K562 (cell line): ENCODE measurements at regions not wholly inside any gene's neighbourhood (a gene's known extent, or its start where the extent isn't known, plus 50 kb on each side); places are given as distances from the start of the nearest gene placed in this dataset.

Experiments
- ARID1B ChIP-seq: fragments of 450-650 bp; IDR thresholded peaks from 2 replicates; pipeline ENCODE4 v1.6.1; 2016; ENCODE audit warnings: antibody characterized with exemption, mild to moderate bottlenecking, inconsistent platforms
- CEBPG ChIP-seq, 3 experiments: fragments of 200-800 bp in 1 of 3; sonication (Bioruptor generic) in 1 of 3; sonication (generic) in 1 of 3; formaldehyde crosslinking in 1 of 3; IDR thresholded peaks in 2 of 3; conservative IDR thresholded peaks in 1 of 3; 2 replicates each; pipeline versions ENCODE4 v1.6.1 to v1.8.0; 2016 to 2022; ENCODE audit warnings: missing compliant biosample characterization in 2 of 3, missing genetic modification characterization in 2 of 3, mild to moderate bottlenecking in 1 of 3, missing genetic modification reagents in 1 of 3
- CTCF ChIP-seq, 3 experiments: IDR thresholded peaks in 2 of 3; conservative IDR thresholded peaks in 1 of 3; 2 replicates each; pipeline ENCODE4 v1.5.1; 2011 to 2012; ENCODE audit warnings: low read length in 3 of 3, mild to moderate bottlenecking in 3 of 3, control low read depth in 2 of 3, improper control_type of control experiment in 1 of 3, inconsistent platforms in 1 of 3, low read depth in 1 of 3, mixed read lengths in 1 of 3, moderate library complexity in 1 of 3; ENCODE audit not compliant: insufficient read depth in 2 of 3
- GATAD2A ChIP-seq: fragments of 450-650 bp; IDR thresholded peaks from 2 replicates; pipeline ENCODE4 v1.6.1; 2017
- POLR2A ChIP-seq: fragments of 450-650 bp; conservative IDR thresholded peaks from 2 replicates; pipeline ENCODE4 v1.6.1; 2016
- PRDM10 ChIP-seq: fragments of 450-650 bp; IDR thresholded peaks from 2 replicates; pipeline ENCODE4 v1.6.1; 2018; ENCODE audit not compliant: partially characterized antibody
- RFX5 ChIP-seq: IDR thresholded peaks from 2 replicates; pipeline ENCODE4 v1.6.1; 2011; ENCODE audit warnings: low read depth, mild to moderate bottlenecking, improper control_type of control experiment, low read length
- STAT5A ChIP-seq: IDR thresholded peaks from 2 replicates; pipeline ENCODE4 v1.6.1; 2012; ENCODE audit warnings: low read length, inconsistent platforms, borderline replicate concordance
- TOE1 ChIP-seq, 2 experiments: fragments of 450-650 bp in 1 of 2; sonication (generic) in 1 of 2; formaldehyde crosslinking in 1 of 2; IDR thresholded peaks; 2 replicates each; pipeline versions ENCODE4 v1.7.1 to v1.8.0; 2016 to 2022; ENCODE audit warnings: borderline replicate concordance in 2 of 2, mild to moderate bottlenecking in 2 of 2, antibody characterized with exemption in 1 of 2, inconsistent platforms in 1 of 2, low read depth in 1 of 2, missing genetic modification reagents in 1 of 2, moderate library complexity in 1 of 2
- ZNF175 ChIP-seq: fragments of 200-800 bp; sonication (Bioruptor generic); IDR thresholded peaks from 2 replicates; pipeline ENCODE4 v1.6.1; 2016; ENCODE audit warnings: low read depth, mild to moderate bottlenecking, missing genetic modification characterization, missing compliant biosample characterization

- no peak for TF ChIP-seq CTCF (IDR thresholded peaks at IDR 0.05 in 2 of 3, conservative IDR thresholded peaks at IDR 0.05 in 1 of 3; ENCODE audit: insufficient read depth in 2 of 3, low read depth in 1 of 3, low read length in 3 of 3)
- no peak for TF ChIP-seq STAT5A
- TF ChIP-seq ZNF175, result no peak
- no peak for TF ChIP-seq POLR2A
- no peak for TF ChIP-seq CEBPG (CRISPR knock-in tag; IDR thresholded peaks at IDR 0.05)
- TF ChIP-seq CEBPG (tag; conservative IDR thresholded peaks at IDR 0.05 in 1 of 2, IDR thresholded peaks at IDR 0.05 in 1 of 2), result no peak
- TF ChIP-seq TOE1 (IDR thresholded peaks at IDR 0.05; ENCODE audit: borderline replicate concordance), result no peak
- TF ChIP-seq TOE1 (CRISPR knock-in tag; IDR thresholded peaks at IDR 0.05; ENCODE audit: borderline replicate concordance, low read depth), result no peak
- no peak for TF ChIP-seq GATAD2A
- no peak for TF ChIP-seq PRDM10
- no peak for TF ChIP-seq ARID1B
- no peak for TF ChIP-seq RFX5
These were observed 665.2 kb upstream of the FLRT2 start for GRCh38 chr14:84864548-84865271.
